Upper lobe of left lung (tissue), 4 donors: ENCODE measurements at regions not wholly inside any gene's neighbourhood (a gene's known extent, or its start where the extent isn't known, plus 50 kb on each side); places are given as distances from the start of the nearest gene placed in this dataset.
"Not testable (repeated sequence)": the region's sequence is repeated elsewhere in the genome, so short reads cannot be mapped to it uniquely, and the experiment has no call there.

Experiments
- POLR2A ChIP-seq, 4 donors: fragments of 450-650 bp; IDR thresholded peaks; one replicate each; pipeline ENCODE4 v1.5.1; 2016 to 2017; ENCODE audit warnings: antibody characterized with exemption in 4 of 4, mild to moderate bottlenecking in 2 of 4
- POLR2AphosphoS5 ChIP-seq, 2 donors: sonication (generic); formaldehyde crosslinking; IDR thresholded peaks; one replicate each; pipeline ENCODE4 v1.5.1; 2017; ENCODE audit warnings: antibody characterized with exemption in 2 of 2
- TF ChIP-seq, protein P1 (sequence below), 6 experiments: fragments of 450-650 bp in 4 of 6; fragments of 200-600 bp in 2 of 6; sonication (generic) in 2 of 6; IDR thresholded peaks; one replicate each; pipeline ENCODE4 v1.5.1; 2016 to 2019; ENCODE audit warnings: antibody characterized with exemption in 6 of 6

DNA sequence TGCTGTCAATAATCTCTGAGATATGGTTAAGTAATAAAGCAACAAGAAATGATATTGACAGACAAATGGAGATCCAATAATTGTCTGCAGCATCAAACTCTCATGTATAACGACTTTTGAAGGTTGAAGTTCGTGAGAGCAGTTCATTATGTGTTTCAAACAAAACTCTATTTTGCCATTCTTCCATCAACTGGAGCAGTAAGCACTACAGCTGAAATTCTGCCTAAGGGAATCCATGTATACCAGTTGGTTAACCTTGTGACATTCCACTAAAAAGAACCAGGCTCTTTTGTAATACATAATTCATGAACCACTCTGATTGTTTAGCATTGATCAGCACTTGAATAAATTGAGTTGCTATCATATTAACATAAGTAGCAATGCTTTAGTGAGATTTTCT lies 311.6 kb downstream of the PCDH11X start:
- TF ChIP-seq POLR2AphosphoS5, POLR2A (IDR thresholded peaks at IDR 0.05): not testable (repeated sequence)
- TF ChIP-seq, protein P1, sequence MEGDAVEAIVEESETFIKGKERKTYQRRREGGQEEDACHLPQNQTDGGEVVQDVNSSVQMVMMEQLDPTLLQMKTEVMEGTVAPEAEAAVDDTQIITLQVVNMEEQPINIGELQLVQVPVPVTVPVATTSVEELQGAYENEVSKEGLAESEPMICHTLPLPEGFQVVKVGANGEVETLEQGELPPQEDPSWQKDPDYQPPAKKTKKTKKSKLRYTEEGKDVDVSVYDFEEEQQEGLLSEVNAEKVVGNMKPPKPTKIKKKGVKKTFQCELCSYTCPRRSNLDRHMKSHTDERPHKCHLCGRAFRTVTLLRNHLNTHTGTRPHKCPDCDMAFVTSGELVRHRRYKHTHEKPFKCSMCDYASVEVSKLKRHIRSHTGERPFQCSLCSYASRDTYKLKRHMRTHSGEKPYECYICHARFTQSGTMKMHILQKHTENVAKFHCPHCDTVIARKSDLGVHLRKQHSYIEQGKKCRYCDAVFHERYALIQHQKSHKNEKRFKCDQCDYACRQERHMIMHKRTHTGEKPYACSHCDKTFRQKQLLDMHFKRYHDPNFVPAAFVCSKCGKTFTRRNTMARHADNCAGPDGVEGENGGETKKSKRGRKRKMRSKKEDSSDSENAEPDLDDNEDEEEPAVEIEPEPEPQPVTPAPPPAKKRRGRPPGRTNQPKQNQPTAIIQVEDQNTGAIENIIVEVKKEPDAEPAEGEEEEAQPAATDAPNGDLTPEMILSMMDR (IDR thresholded peaks at IDR 0.05): not testable (repeated sequence)
